HCT116 (cell line): ENCODE measurements at regions not wholly inside any gene's neighbourhood (a gene's known extent, or its start where the extent isn't known, plus 50 kb on each side); places are given as distances from the start of the nearest gene placed in this dataset.

Experiments
- ATAC-seq: fragments of 200-7000 bp; cut with Tn5 transposase; 2 replicates; pipeline ENCODE4 v1.9.1; 2020; ENCODE audit warnings: mild to moderate bottlenecking, moderate library complexity
- BruUV-seq: library from RNA; stranded (reverse); fragments of 400-500 nt; replicated peaks from 2 replicates; lab custom pipeline; 2021; lab: Mats Ljungman, UMichigan
- CTCF ChIA-PET: fragments of 300-600 bp; sonication (Branson Sonifier 250); formaldehyde crosslinking; loops from one replicate; lab custom pipeline; 2021; ENCODE audit warnings: antibody characterized with exemption; lab: Charles Lee
- POLR2A ChIA-PET: fragments of 300-600, 350-600 bp; sonication (Branson Sonifier 250); formaldehyde crosslinking; loops from one replicate; lab custom pipeline; 2021; ENCODE audit warnings: antibody characterized with exemption; lab: Charles Lee
- RAD21 ChIA-PET, 2 experiments: fragments of 300-600 bp; sonication (Branson Sonifier 250); formaldehyde crosslinking; loops; one replicate each; lab custom pipeline; 2023; ENCODE audit warnings: low total read pairs in 2 of 2; ENCODE audit not compliant: uncharacterized antibody in 2 of 2, unreplicated experiment in 2 of 2, low non-redundant PET in 1 of 2; lab: Charles Lee
- DNase-seq: peaks from one replicate; pipeline ENCODE4 v3.0.0-alpha.2; 2010; ENCODE audit warnings: low read depth, low spot score
- H2AFZ ChIP-seq: fragments of 200-600 bp; shearing (Covaris generic), sonication (generic); 2 replicates; pipeline ENCODE4 v1.6.1; 2017; ENCODE audit warnings: low read depth, mixed run types, mixed read lengths, antibody characterized with exemption, low read length; ENCODE audit not compliant: poor library complexity, severe bottlenecking
- H3K27ac ChIP-seq: 2 replicates; pipeline ENCODE4 v1.5.1; 2012; ENCODE audit warnings: low read depth, low read length
- H3K27me3 ChIP-seq: fragments of 200-600 bp; sonication (generic); 2 replicates; pipeline ENCODE4 v1.6.1; 2016; ENCODE audit warnings: mixed run types, low read length, mixed read lengths; ENCODE audit not compliant: insufficient read depth
- H3K36me3 ChIP-seq, 2 experiments: fragments of 200-500 bp in 1 of 2; fragments of 200-600 bp in 1 of 2; sonication (Bioruptor generic) in 1 of 2; sonication (generic) in 1 of 2; 2 replicates each; pipeline versions ENCODE4 v1.5.1 to v1.6.1; 2014 to 2016; ENCODE audit warnings: low read length in 2 of 2, inconsistent platforms in 1 of 2, mixed read lengths in 1 of 2, mixed run types in 1 of 2; ENCODE audit not compliant: insufficient read depth in 2 of 2, control insufficient read depth in 1 of 2
- H3K4me1 ChIP-seq, 2 experiments: fragments of 200-600 bp in 1 of 2; sonication (generic) in 1 of 2; 2 replicates each; pipeline versions ENCODE4 v1.5.1 to v1.6.1; 2012 to 2017; ENCODE audit warnings: low read length in 2 of 2, inconsistent platforms in 1 of 2, mild to moderate bottlenecking in 1 of 2, mixed read lengths in 1 of 2, mixed run types in 1 of 2, moderate library complexity in 1 of 2; ENCODE audit not compliant: insufficient read depth in 2 of 2, control insufficient read depth in 1 of 2
- H3K4me2 ChIP-seq: fragments of 200-600 bp; sonication (generic); 2 replicates; pipeline ENCODE4 v1.6.1; 2017; ENCODE audit warnings: mixed run types, low read length, mixed read lengths
- H3K4me3 ChIP-seq, 2 experiments: fragments of 200-600 bp in 1 of 2; sonication (generic) in 1 of 2; replicated peaks in 1 of 2; 2 replicates each; pipeline ENCODE4 v1.5.1; 2011 to 2016; ENCODE audit warnings: low read length in 2 of 2, control low read depth in 1 of 2, low read depth in 1 of 2, mild to moderate bottlenecking in 1 of 2, mixed read lengths in 1 of 2, mixed run types in 1 of 2
- H3K79me2 ChIP-seq: fragments of 200-600 bp; sonication (generic); 2 replicates; pipeline ENCODE4 v1.6.1; 2017; ENCODE audit warnings: mild to moderate bottlenecking, mixed run types, low read length, moderate library complexity, mixed read lengths; ENCODE audit not compliant: insufficient read depth
- H3K9ac ChIP-seq: fragments of 200-600 bp; sonication (generic); 2 replicates; pipeline ENCODE4 v1.6.1; 2016; ENCODE audit warnings: low read length, mixed read lengths
- H3K9me2 ChIP-seq: fragments of 200-600 bp; sonication (generic), shearing (Covaris generic); 2 replicates; pipeline ENCODE4 v1.6.1; 2017; ENCODE audit warnings: mixed run types, mild to moderate bottlenecking, moderate library complexity; ENCODE audit not compliant: insufficient read depth
- H3K9me3 ChIP-seq, 2 experiments: fragments of 200-500 bp in 1 of 2; fragments of 200-600 bp in 1 of 2; sonication (Bioruptor generic) in 1 of 2; sonication (generic) in 1 of 2; 2 replicates each; pipeline ENCODE4 v1.6.1; 2014 to 2017; ENCODE audit warnings: low read length in 2 of 2, mixed read lengths in 2 of 2, inconsistent platforms in 1 of 2, low read depth in 1 of 2, mild to moderate bottlenecking in 1 of 2, mixed run types in 1 of 2, moderate library complexity in 1 of 2; ENCODE audit not compliant: control insufficient read depth in 1 of 2, insufficient read depth in 1 of 2
- H4K20me1 ChIP-seq: fragments of 200-600 bp; sonication (generic), shearing (Covaris generic); 2 replicates; pipeline ENCODE4 v1.6.1; 2017; ENCODE audit warnings: mixed run types, mild to moderate bottlenecking, moderate library complexity; ENCODE audit not compliant: insufficient read depth
- ATF3 ChIP-seq: IDR thresholded peaks from 2 replicates; pipeline ENCODE4 v1.6.1; 2012
- CBX3 ChIP-seq: IDR thresholded peaks from 2 replicates; pipeline ENCODE4 v1.6.1; 2012; ENCODE audit warnings: low read depth
- CEBPB ChIP-seq: IDR thresholded peaks from 2 replicates; pipeline ENCODE4 v1.6.1; 2012; ENCODE audit warnings: low read depth
- EGR1 ChIP-seq: IDR thresholded peaks from 2 replicates; pipeline ENCODE4 v1.6.1; 2012; ENCODE audit warnings: low read depth
- EZH2 ChIP-seq: fragments of 200-600 bp; sonication (generic); IDR thresholded peaks from 2 replicates; pipeline ENCODE4 v1.6.1; 2017; ENCODE audit warnings: antibody characterized with exemption, mixed run types
- EZH2phosphoT487 ChIP-seq: fragments of 200-600 bp; IDR thresholded peaks from 2 replicates; pipeline ENCODE4 v1.6.1; 2018; ENCODE audit warnings: antibody characterized with exemption, borderline replicate concordance
- JUND ChIP-seq: IDR thresholded peaks from 2 replicates; pipeline ENCODE4 v1.6.1; 2012
- POLR2A ChIP-seq: IDR thresholded peaks from 2 replicates; pipeline ENCODE4 v1.7.0; 2011; ENCODE audit warnings: borderline replicate concordance; ENCODE audit not compliant: insufficient read depth, insufficient read length; ENCODE audit errors: extremely low read depth
- POLR2AphosphoS5 ChIP-seq: IDR thresholded peaks from 2 replicates; pipeline ENCODE4 v1.6.1; 2011; ENCODE audit warnings: mild to moderate bottlenecking, low read depth, low read length, moderate library complexity
- RAD21 ChIP-seq: IDR thresholded peaks from 2 replicates; pipeline ENCODE4 v1.6.1; 2012; ENCODE audit warnings: low read depth, mild to moderate bottlenecking
- SIN3A ChIP-seq: IDR thresholded peaks from 2 replicates; pipeline ENCODE4 v1.6.1; 2012; ENCODE audit warnings: low read depth
- SP1 ChIP-seq: IDR thresholded peaks from 2 replicates; pipeline ENCODE4 v1.6.1; 2012; ENCODE audit warnings: low read depth
- SRF ChIP-seq: IDR thresholded peaks from 2 replicates; pipeline ENCODE4 v1.6.1; 2012; ENCODE audit warnings: low read depth
- YY1 ChIP-seq: IDR thresholded peaks from 2 replicates; pipeline ENCODE4 v1.6.1; 2011; ENCODE audit warnings: low read length, low read depth, moderate library complexity, mild to moderate bottlenecking; ENCODE audit not compliant: insufficient replicate concordance; ENCODE audit errors: extremely low read depth
- ZBTB33 ChIP-seq: IDR thresholded peaks from 2 replicates; pipeline ENCODE4 v1.6.1; 2011; ENCODE audit warnings: mild to moderate bottlenecking, low read length, moderate library complexity; ENCODE audit not compliant: insufficient replicate concordance; ENCODE audit errors: extremely low read depth
- ZFX ChIP-seq: fragments of 450-650 bp; IDR thresholded peaks from 2 replicates; pipeline ENCODE4 v1.6.1; 2017
- ZNF274 ChIP-seq: fragments of 200-500 bp; sonication (Bioruptor generic); IDR thresholded peaks from 2 replicates; pipeline ENCODE4 v1.6.1; 2014; ENCODE audit warnings: mild to moderate bottlenecking, low read depth, low read length, inconsistent platforms
- intact Hi-C: fragments of 100-400 bp; cut with micrococcal nuclease; formaldehyde crosslinking; loops from 2 replicates; pipeline ENCODE4 v1.10.0; 2022
- TF ChIP-seq, protein P1 (sequence below): IDR thresholded peaks from 2 replicates; pipeline ENCODE4 v1.6.1; 2012; ENCODE audit warnings: low read depth

DNA sequence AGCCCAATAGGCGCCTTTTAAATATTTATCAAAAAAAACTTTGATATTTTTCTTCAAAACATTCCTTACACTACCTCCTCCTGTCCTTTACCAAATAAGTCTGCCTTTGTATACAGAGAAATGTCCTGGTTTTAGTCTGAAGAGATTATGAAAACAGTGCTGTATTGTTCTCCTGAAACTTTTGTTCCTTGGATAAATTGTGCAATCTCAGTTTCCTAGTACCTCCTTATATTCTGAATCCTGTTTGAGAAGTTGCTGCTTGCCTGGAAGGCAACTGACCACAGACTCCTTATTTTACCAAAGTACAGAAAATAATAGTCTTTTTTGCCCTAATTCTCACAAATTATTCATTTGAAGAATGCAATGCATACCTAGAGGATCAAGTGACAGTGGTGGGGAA is 349.5 kb downstream of the EPHA7 start:
- RAD21 ChIA-PET: no interaction called here
- BruUV-seq: no TSS peak
- ATAC-seq: no peak
- DNase-seq: no peak
- no peaks in the 10 kb centered on the region for H4K20me1 ChIP-seq
- intact Hi-C loops: no loop called here
- no peaks in the 10 kb centered on the region for H3K9me2 ChIP-seq
- CTCF ChIA-PET: no interaction called here
- no peaks in the 10 kb centered on the region for H3K36me3 ChIP-seq
- no peaks in the 10 kb centered on the region for H3K79me2 ChIP-seq
- no peak overlapping the region for H3K9ac ChIP-seq
- H3K9me3 ChIP-seq: peaks cover 3 to 8% of the 10 kb centered on the region in 2 experiments; a peak in 2 of 4 replicates
- POLR2A ChIA-PET: no interaction called here
- H3K27ac ChIP-seq: no peak overlapping the region
- H3K4me1 ChIP-seq: no peaks in the 10 kb centered on the region
- TF ChIP-seq RAD21: no peak
- no peak for TF ChIP-seq EGR1
- no peak for TF ChIP-seq SRF
- no peak for TF ChIP-seq ZBTB33
- TF ChIP-seq ZFX: no peak
- TF ChIP-seq CBX3: no peak
- TF ChIP-seq EZH2: no peak
- no peak for TF ChIP-seq POLR2A
- TF ChIP-seq EZH2phosphoT487: no peak
- no peak for TF ChIP-seq SIN3A
- no peak for TF ChIP-seq POLR2AphosphoS5
- TF ChIP-seq YY1: no peak
- TF ChIP-seq, protein P1, sequence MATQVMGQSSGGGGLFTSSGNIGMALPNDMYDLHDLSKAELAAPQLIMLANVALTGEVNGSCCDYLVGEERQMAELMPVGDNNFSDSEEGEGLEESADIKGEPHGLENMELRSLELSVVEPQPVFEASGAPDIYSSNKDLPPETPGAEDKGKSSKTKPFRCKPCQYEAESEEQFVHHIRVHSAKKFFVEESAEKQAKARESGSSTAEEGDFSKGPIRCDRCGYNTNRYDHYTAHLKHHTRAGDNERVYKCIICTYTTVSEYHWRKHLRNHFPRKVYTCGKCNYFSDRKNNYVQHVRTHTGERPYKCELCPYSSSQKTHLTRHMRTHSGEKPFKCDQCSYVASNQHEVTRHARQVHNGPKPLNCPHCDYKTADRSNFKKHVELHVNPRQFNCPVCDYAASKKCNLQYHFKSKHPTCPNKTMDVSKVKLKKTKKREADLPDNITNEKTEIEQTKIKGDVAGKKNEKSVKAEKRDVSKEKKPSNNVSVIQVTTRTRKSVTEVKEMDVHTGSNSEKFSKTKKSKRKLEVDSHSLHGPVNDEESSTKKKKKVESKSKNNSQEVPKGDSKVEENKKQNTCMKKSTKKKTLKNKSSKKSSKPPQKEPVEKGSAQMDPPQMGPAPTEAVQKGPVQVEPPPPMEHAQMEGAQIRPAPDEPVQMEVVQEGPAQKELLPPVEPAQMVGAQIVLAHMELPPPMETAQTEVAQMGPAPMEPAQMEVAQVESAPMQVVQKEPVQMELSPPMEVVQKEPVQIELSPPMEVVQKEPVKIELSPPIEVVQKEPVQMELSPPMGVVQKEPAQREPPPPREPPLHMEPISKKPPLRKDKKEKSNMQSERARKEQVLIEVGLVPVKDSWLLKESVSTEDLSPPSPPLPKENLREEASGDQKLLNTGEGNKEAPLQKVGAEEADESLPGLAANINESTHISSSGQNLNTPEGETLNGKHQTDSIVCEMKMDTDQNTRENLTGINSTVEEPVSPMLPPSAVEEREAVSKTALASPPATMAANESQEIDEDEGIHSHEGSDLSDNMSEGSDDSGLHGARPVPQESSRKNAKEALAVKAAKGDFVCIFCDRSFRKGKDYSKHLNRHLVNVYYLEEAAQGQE: no peak
- no peak for TF ChIP-seq JUND
- TF ChIP-seq ATF3: no peak
- TF ChIP-seq ZNF274: no peak
- no peak for TF ChIP-seq CEBPB
- no peak for TF ChIP-seq SP1
- no peak overlapping the region for H2AFZ ChIP-seq
- no peaks in the 10 kb centered on the region for H3K27me3 ChIP-seq
- no peak overlapping the region for H3K4me3 ChIP-seq
- H3K4me2 ChIP-seq: no peak overlapping the region
